Right lobe of liver (tissue), 6 donors: ENCODE measurements at regions not wholly inside any gene's neighbourhood (a gene's known extent, or its start where the extent isn't known, plus 50 kb on each side); places are given as distances from the start of the nearest gene placed in this dataset.

Source experiments
- ATAC-seq, 4 donors: fragments of 200-7000 bp; cut with Tn5 transposase; one replicate each; pipeline ENCODE4 v1.9.1; 2020; ENCODE audit warnings: mild to moderate bottlenecking in 4 of 4, moderate library complexity in 4 of 4
- DNase-seq, 3 donors: peaks; one replicate each; pipeline ENCODE4 v3.0.0-alpha.2; 2020
- H3K27ac ChIP-seq, 3 donors: fragments of 200-600 bp; one replicate each; pipeline ENCODE4 v1.8.0; 2022
- H3K27me3 ChIP-seq, 2 donors: fragments of 200-600 bp; one replicate each; pipeline ENCODE4 v1.8.0; 2022
- H3K36me3 ChIP-seq, 4 donors: fragments of 200-600 bp; sonication (generic) in 1 of 4; one replicate each; pipeline versions ENCODE4 v1.5.1 to v1.8.0; 2017 to 2022; ENCODE audit warnings: control low read depth in 1 of 4
- H3K4me1 ChIP-seq, 4 donors: fragments of 200-600 bp; sonication (generic) in 1 of 4; one replicate each; pipeline versions ENCODE4 v1.5.1 to v1.8.0; 2017 to 2022; ENCODE audit warnings: control low read depth in 1 of 4
- H3K4me3 ChIP-seq, 3 donors: fragments of 200-600 bp; one replicate each; pipeline ENCODE4 v1.8.0; 2022
- H3K9me3 ChIP-seq, 4 donors: fragments of 200-600 bp; sonication (generic) in 1 of 4; one replicate each; pipeline versions ENCODE4 v1.5.1 to v1.8.0; 2017 to 2022; ENCODE audit warnings: control low read depth in 1 of 4
- CTCF ChIP-seq, 4 donors: fragments of 200-600 bp in 3 of 4; fragments of 450-650 bp in 1 of 4; IDR thresholded peaks; one replicate each; pipeline versions ENCODE4 v1.5.1 to v1.8.0; 2016 to 2022; ENCODE audit warnings: antibody characterized with exemption in 4 of 4, mild to moderate bottlenecking in 2 of 4
- POLR2A ChIP-seq: fragments of 450-650 bp; IDR thresholded peaks from one replicate; pipeline ENCODE4 v1.6.1; 2017; ENCODE audit warnings: antibody characterized with exemption, mild to moderate bottlenecking
- WGBS: methylation state at CpG from one replicate; pipeline ENCODE4 v1.1.6; 2018; ENCODE audit warnings: low coverage, low lambda C conversion rate; ENCODE audit not compliant: insufficient coverage; ENCODE audit errors: missing lambda C conversion rate; 5-methylcytosine and 5-hydroxymethylcytosine counted together
- intact Hi-C, 2 donors: fragments of 100-400 bp; cut with DNase I; formaldehyde crosslinking; loops; one replicate each; pipeline versions ENCODE4 v1.11.2 to v1.14.1; 2022
- donor health status: DM: no; HTN: yes; CAD: no.
- donor health status: DM: no; HTN: no; CAD: no.
- donor health status: DM: no; HTN: no; CAD: no.
- donor health status: DM: no; HTN: yes; CAD: no.
- donor health status: DM: no; HTN: yes; CAD: no.

- Histone ChIP-seq H3K9me3 (no peaks in the 10 kb centered on the region), H3K4me1 (peaks cover 0 to 9% (median 3%) of the 10 kb centered on the region in 4 donors), H3K4me3 (no peak overlapping the region), H3K27me3 (no peaks in the 10 kb centered on the region), H3K27ac (no peak overlapping the region), H3K36me3 (no peaks in the 10 kb centered on the region)
- intact Hi-C loops = no loop called here
- ATAC-seq (no peak), DNase-seq (no peak)
- TF ChIP-seq CTCF (IDR thresholded peaks at IDR 0.05) = no peak
- TF ChIP-seq POLR2A = no peak
- WGBS = 36% methylated on average over 6 of the region's 7 CpGs
Measured at GRCh38 chr3:66803721-66804695, 194.1 kb upstream of the KBTBD8 start.

GRCh38 chr3:66808891-66809594, 189.1 kb upstream of the KBTBD8 start:
- peak overlapping the region in 2 of 3 donors; percentile 14 to 28 for H3K4me3 ChIP-seq
- intact Hi-C loops = no loop called here
- peak overlapping the region; percentile 36 to 73 (median 65) for H3K27ac ChIP-seq
- 26% methylated on average over 6 of the region's 6 CpGs for WGBS
- no peak for TF ChIP-seq POLR2A
- no peak for TF ChIP-seq CTCF (IDR thresholded peaks at IDR 0.05)
- DNase-seq (peak; percentile 73 to 87 (median 86)), ATAC-seq (peak; percentile 91 to 96 (median 96))
- H3K36me3 ChIP-seq = no peaks in the 10 kb centered on the region
- H3K4me1 ChIP-seq = peaks cover 0 to 30% (median 5%) of the 10 kb centered on the region in 4 donors
- H3K27me3 ChIP-seq = no peaks in the 10 kb centered on the region
- no peaks in the 10 kb centered on the region for H3K9me3 ChIP-seq

- H3K4me3 ChIP-seq = peak overlapping the region in 2 of 3 donors; percentile 14 to 28
- H3K9me3 ChIP-seq = no peaks in the 10 kb centered on the region
- H3K4me1 ChIP-seq = peaks cover 0 to 30% (median 5%) of the 10 kb centered on the region in 4 donors
- DNase-seq = peak in 1 of 3 donors; percentile 47
- intact Hi-C loops = no loop called here
- H3K27me3 ChIP-seq = no peaks in the 10 kb centered on the region
- no peaks in the 10 kb centered on the region for H3K36me3 ChIP-seq
- WGBS = 20% methylated on average over 3 of the region's 4 CpGs
- ATAC-seq = peak; percentile 49 to 73 (median 62)
- H3K27ac ChIP-seq = peak overlapping the region; percentile 36 to 73 (median 65)
- TF ChIP-seq CTCF (IDR thresholded peaks at IDR 0.05) = no peak
- no peak for TF ChIP-seq POLR2A
Measured at GRCh38 chr3:66809595-66809958, 188.5 kb upstream of the KBTBD8 start.

- no peak for DNase-seq
- Histone ChIP-seq H3K27me3 (no peaks in the 10 kb centered on the region), H3K36me3 (no peaks in the 10 kb centered on the region), H3K4me3 (no peak overlapping the region), H3K4me1 (peaks cover 0 to 30% (median 5%) of the 10 kb centered on the region in 4 donors), H3K27ac (no peak overlapping the region), H3K9me3 (no peaks in the 10 kb centered on the region)
- ATAC-seq = peak in 1 of 4 donors; percentile 4
- 51% methylated on average over 2 of the region's 2 CpGs for WGBS
- intact Hi-C loops = loop anchor here in 1 of 2 donors (10.0 kb wide), 1 partner anchor 557 kb away; no protein-coding TSS in a partner anchor
- TF ChIP-seq POLR2A = no peak
- TF ChIP-seq CTCF (IDR thresholded peaks at IDR 0.05) = no peak
Measured at GRCh38 chr3:66812136-66812535, 186.0 kb upstream of the KBTBD8 start.
